ENCODE measurements at regions not wholly inside any gene's neighbourhood (a gene's known extent, or its start where the extent isn't known, plus 50 kb on each side); places are given as distances from the start of the nearest gene placed in this dataset.
A peak's percentile ranks its signal among the peaks of the same experiment; 100 is the strongest.

DNA sequence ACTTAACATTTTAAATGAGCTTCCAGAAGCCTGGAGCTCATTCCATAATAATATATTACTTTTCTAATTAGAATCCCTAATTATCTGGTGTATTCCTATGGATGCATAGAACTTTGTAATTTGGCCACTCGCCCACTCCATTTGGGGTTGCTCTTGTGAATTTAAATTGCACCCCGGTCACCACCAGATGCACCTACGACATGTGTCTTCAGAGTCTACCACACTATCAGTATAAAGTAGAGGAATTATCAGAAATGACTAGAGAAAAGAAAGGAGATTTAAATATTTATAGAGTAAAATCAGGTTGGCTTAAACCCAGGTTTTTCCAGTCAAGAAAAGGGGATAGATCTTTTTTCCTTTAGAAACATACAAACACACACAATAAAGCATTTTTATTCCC, 145.8 kb upstream of the DCN start:
- DNase-seq: no peak

DNA sequence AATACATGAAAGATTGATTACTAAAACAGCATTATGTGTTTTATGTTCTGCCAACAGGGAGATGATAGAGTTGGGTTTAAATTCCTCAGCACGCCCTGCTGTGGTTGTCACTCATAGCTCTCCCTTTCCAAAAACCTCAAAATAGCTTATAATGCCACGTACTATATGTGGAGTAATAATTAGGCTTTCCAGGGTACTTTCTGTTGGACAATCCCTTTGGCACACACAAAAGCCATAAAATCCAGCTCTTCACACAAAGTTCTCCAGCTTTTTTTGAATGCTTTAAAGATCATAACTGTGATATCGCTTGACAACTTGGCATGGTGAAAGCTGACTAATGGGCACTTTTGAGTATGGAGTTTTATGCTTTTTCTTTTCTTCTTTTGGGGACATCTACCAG, 145.3 kb upstream of the DCN start:
- DNase-seq: no peak

DNA sequence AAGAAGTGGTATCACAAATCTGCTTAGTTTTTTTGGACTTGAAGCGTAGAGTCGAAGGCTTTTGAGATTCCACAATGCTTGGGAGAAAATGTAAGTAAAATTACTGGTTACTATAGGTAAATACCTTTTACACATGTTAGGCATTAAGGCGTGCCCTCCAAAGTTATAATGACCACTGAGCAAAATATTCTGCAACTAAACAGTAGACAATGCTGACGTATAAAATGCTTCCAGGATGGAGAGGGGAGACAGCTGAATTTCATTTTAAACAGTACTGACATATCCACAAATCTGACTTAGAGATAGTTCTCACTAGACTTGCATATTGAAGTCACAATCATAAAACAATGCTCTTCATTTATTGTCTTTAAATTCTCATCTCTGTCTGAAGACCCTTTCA, 144.5 kb upstream of the DCN start:
- DNase-seq: no peak

DNA sequence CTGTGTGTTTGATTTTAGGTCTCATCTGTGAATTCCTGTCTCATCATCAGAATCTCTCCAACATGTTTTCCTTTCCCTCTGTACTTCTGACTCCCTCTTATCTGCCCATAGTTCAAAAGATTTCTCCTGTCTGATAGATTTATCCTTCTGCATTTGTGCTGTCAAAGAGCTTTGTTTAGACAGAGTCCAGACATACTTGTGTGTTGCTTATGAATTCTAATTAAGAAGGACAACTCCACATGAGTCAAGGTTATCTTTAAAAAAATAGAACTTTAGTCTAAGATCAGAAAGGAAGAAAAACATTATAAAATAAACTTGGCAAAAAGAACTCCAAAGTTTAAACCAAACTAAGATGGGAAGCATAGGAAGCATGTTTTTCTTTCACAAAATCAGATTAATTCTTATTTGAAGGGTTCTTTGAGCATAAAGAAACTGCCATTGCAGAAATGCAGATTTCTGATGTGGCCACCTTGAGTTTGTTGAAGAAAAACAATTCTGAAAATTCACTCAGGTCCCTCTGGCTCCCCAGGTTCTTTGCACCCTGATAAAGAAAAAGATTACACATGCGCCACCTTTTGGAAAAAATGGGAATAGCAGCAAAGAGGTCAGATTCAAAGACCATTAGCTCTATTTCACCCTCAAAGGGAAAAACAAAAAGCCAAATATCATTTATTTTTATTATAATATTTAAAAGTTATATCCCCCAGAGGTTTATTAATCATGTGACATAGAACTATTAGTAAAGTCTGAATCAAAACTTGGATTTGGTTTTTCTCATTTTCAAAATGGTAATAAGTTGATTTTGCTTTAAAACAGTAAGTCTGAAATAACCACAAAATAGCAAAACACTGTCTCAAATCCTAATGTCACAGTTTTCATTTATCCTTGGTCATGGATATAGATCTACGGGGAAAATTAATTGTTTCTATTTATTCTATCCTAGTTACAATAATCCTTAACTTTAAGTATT, 143.7 kb upstream of the DCN start:
- DNase-seq: peak; percentile 53

DNA sequence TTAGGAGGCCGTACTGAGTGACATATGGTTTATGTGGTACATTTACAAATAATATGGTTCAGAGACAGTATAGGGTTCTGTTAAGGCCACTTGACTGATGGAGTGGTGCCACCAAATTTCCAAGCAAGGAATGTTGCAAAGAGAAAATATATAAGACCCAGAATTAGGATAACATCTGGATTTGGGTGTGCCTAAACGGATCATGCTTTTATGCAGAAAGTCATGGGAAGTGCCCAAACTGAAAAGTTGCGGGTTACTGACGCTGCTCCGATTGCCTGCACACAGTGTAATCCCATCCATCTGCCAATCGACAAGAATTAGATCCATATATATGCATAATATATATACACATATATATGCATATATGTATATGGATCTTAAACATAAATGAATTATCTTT, 138.4 kb upstream of the DCN start:
- DNase-seq: no peak

DNA sequence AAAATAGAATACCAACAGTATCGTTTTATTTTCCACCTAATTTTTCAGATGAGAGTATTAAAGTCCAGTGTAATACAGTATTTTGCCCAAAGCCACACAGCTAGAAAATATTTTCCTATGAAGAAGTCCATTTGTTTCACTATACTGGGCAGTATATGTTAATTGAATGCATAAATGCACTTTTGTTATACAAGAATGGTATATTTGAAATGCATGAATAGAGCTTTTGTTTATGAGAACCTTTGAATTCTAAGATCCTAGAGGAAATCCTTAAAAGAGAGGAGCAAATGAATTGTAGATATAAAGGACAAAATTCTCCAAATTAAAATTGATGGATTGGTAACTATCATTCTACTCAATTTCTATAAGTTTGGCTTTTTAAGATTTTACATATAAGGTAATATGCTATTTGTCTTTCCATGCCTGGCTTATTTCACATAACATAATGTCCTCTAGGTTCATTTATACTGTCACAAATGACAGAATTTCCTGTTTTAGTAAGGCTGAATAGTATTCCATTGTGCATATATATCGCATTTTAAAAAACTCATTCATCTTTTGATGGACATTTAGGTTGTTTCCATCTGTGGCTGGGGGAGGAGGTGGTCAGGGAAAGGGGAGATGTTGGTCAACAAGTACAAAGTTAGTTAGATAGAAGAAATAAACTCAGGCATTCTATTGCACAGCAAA, 136.6 kb upstream of the DCN start:
- DNase-seq: no peak

DNA sequence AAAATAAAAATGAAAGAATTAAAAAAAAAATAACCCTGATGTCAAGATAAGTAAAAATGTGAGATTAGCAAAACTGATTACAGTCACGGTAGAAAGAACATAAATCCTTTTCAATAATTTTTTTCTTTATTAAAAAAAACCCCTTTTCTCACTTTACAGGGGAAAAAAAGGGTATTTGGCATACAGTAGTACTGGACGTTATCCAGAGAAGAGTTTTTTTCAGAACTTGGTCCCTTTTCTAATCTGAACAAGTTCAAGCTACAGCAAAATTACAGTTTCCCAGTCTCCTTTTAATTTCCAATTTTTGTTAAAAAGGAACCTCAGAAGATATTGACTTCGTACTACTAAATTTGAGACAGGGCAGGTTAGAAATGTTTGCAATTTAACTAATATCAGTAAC, 134.7 kb upstream of the DCN start:
- no peak for DNase-seq

DNA sequence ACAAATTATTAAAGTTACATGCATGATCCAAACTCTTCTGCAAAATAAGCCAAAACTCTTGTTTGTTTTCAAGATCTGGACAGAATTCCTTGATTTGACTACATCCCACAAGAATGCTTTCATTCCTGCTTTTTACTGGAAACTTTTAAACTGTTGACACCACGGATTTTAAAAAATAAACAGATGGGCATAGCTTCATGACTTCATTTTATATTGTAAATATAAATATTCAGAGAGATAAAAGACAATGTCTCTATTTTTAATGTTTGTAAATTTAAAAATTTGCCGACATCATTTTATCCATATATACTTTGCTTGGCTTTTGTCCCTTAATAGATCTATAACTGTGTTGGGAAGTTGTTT, 134.3 kb upstream of the DCN start:
- no peak for DNase-seq

DNA sequence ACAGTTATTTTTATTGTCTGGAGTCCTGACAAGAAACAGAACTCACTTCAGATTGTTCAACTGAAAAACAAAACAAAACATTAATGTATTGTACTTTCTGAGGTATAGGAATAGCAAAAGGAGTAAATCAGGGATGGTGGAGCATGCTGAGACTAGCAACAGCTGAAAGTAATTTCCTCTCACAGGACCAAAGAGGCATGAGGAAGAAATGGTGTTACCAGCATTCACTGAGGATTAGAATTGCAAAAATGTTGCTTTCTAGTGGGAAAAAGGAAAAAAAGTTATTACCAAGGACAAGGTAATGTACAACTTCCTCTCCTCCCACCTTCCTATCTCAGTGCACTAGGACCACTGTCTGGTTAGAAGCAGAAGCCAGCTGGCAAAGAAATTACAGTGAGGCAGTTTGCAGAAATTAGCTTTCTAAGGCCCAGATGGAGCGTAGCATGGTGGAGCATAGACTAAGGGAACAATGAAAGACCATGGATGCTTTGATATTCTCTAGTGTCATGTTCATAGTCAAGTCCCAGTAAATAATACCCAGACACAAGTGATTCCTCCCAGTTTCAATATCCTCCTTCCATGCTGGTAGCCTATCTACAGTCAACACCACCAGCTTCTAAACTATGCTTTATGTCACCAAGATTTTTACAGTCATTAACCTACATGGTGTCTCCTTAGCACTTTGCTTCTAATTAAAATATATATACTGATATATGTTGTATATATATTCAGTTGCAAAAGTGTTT, 133.7 kb upstream of the DCN start:
- no peak for DNase-seq

DNA sequence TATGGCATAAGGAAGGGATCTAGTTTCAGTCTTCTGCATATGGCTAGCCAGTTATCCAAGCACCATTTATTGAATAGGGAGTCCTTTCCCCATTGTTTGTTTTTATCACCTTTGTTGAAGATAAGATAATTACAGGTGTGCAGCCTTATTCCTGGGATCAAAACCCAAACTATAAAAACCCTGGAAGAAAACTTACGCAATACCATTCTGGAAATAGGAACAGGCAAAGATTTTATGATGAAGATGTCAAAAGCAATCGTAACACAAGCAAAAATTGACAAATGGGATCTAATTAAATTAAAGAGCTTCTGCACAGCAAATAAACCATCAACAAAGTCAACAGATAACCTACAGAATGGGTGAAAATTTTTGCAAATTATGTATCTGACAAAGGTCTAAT, 128.5 kb upstream of the DCN start:
- no peak for DNase-seq

DNA sequence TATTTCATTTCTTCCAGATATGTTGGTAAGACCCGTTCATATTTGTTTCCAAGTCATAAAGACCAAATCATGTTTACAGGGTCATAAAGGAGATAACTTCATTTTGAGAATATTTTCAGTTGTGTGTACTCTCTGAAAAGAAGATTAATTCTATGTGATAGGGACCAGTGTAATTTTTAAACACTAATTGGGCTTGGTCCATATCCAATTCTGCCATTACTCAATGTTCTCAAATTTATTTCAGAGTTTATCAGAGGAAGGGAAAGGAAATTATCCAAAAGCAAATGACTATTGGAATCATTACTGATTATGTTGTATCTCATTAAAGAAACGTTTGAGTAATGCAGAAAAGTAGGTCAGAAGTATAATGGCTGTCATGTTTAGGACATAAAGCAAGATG, 126.8 kb upstream of the DCN start:
- no peak for DNase-seq

DNA sequence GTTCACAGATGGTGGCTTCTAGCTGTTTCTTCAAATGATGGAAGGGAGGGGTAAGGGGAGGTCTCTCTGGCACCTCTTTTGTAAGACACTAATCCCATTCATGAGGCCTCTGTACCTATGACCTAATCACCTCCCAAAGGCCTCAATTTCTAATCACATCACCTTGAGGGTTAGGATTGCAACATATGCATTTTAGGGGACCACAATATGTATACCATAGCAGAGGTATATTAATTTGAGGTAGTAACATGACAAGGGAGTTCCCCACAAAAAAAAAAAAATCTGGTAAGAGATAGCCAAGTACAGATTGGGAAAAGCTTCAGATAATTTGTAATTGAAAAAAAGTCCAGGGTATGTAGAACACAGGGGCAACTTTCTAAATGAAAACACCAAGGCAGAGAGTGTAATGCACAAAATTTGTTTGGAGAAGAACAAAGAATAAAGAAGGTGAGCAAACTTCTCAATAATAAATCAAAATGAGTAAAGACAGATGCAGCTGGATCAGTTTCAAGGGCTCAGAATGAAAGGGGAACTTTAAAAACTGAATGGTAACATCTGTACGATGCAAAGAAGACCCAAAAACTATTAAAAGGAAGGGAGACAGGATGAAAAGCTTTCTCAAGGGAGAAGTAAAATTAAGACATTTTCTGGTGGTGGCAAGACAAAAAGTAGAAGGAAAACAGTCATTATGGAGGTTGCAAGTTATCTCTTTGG, 125.5 kb upstream of the DCN start:
- no peak for DNase-seq

DNA sequence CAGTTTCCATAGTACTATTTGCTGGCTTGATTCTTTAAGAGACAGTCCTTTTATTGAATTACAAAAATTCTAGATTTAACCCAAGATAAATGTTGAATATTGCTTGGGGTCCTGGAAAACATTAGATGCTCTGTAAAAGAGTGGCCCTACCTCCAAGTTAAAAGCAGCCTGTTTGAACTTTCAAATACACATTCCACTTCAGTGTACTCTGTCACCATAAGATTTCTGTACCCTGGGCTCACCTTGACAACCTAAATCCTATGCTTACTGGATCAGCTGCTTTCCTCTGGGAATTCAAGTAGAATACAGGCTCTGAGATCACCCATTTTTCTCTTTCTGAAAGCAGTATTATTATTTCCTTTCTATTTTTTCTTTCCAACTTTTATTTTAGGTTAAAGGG, 107.7 kb upstream of the DCN start:
- DNase-seq: no peak

DNA sequence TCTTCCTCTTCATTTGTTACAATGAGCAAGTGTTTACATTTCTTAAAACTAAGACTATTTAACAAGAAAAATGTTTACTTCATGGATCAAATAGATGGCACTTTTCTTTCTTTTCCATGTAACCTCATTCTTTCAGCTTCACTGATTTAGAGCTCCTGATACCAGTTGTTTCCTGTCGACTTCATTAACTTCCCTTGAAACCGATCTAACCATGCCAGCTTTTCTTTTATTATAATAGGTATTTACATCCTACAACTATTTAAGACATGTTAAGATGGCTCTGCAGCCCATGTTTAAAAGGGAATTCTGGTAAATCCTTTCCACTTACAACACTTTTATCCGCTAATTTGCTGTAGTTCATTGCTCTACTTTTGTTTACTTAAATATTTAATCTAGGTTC, 107.3 kb upstream of the DCN start:
- no peak for DNase-seq

DNA sequence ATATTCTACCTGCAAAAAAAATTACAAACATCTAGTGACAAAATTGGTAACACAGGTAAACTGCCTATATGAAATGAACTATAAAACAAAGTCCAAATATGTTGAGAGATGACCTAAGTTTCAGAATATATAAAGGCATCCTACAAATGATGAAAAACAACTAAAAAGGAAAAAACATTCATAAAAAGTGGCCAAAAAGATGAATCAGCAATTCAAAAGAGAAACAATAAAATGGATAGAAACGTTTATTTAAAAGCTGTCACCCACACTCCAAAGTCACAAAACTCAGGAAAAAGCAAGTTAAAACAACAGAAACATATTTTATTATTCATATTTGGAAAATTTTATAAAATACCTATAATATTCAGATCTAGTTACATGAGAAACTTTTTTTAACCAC, 106.5 kb upstream of the DCN start:
- DNase-seq: no peak

DNA sequence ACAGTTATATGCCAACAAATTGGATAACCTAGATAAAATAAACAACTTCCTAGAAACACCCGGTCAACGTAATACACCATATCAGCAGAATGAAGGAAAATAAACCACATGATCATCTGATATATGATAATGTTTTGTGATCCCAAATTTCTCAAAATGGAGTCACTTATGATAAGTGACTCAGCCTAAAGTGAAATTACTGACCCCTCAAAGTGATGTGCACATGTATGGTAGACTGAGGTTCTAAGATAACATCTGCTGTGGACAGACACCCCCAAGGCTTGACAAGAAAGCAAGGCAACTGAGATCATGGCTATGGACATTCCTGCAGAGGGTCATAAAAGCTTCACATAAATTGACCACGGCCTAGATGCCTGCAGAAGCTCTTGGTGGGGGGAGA, 105.1 kb upstream of the DCN start:
- no peak for DNase-seq

DNA sequence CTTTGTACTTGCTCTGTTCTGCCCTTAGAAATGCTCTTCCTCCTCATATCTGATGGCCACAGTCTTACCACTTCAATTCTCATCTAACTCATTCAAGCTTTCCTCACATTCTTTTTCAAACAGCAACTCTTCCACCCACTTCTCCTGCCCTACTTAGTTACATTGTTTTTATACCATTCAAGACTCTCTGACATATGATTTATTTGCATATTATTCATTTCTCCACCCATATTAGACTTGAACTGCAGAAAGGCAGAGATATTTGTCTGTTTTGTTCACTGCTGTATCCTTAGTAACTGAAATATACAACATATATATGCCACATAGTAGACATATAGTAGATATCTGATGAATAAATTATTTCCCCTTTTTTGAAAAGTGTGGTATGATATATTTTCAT, 95.5 kb upstream of the DCN start:
- no peak for DNase-seq

DNA sequence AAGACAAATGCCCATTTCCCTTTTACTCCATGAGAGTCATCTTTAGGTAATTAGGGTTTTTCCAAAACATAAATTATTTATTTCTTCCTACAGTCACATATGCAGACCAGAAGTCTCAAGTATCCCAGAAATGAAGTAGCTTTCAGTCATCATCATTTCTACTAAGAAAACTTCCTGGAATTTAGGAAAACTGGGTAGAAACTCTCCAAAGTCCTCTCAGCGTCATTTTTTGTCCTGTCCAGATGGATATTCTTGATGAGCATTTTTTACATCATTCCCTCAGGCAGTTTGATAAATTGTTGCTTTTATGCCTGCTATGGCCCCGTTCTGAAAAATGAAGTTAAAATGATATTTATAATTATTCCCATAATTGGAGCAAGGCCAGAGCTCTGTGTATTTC, 93.9 kb upstream of the DCN start:
- DNase-seq: no peak

DNA sequence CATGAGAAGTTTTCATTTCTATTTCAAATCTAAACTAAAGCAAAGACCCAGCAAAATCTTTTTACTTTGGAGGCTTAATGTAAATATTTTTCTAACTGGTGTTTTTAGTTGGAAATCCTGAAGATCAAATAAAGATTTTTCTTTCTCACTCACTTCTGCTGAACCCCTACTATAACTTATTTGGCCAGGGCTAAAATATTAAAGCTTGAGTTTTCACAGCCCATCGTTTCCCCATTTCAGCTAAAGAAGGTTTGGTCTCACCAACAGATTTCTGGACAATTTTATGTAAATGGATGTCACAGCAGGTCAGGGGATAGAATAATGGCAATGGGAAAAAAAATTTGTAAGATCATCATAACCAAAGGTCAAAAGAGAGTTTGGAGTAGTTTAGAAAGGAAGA, 92.7 kb upstream of the DCN start:
- no peak for DNase-seq

DNA sequence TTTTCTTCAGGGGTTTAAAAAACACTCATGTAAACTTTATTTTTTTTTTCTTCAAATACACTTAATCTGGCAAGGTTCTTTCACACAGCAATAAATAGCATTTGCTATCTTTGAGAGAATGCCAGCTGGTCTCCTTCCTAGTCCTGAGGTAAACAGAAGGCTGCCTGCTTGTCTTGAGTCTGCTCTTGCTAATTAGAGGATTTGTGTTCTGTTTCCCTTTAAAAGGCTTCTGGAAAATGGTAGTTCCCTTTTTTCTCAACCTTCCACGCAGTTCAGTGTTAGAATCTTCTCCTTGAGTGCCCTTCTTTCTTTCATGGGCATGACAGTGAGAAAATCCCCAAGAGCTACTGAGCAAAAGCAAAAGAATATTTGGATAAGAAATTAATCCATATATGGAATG, 92.3 kb upstream of the DCN start:
- DNase-seq: peak; percentile 5

DNA sequence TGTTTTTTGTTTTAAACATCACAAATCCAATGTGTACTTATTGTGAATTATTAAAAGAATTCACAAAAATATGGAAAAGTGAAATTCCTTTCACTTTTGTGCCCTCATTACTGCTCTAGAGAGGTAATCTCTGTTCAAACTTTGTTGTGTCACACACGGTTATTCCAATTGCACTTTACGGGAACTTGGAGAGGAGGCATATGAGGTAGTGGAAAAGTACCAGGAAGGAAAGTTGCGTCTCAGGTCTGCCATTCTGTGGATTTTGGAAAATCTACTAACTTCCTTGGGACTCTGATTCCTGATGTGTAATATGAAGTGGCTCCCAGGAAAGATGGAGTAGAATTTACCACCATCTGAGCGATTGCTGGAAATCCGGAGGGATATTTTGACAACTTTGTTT, 90.9 kb upstream of the DCN start:
- no peak for DNase-seq

DNA sequence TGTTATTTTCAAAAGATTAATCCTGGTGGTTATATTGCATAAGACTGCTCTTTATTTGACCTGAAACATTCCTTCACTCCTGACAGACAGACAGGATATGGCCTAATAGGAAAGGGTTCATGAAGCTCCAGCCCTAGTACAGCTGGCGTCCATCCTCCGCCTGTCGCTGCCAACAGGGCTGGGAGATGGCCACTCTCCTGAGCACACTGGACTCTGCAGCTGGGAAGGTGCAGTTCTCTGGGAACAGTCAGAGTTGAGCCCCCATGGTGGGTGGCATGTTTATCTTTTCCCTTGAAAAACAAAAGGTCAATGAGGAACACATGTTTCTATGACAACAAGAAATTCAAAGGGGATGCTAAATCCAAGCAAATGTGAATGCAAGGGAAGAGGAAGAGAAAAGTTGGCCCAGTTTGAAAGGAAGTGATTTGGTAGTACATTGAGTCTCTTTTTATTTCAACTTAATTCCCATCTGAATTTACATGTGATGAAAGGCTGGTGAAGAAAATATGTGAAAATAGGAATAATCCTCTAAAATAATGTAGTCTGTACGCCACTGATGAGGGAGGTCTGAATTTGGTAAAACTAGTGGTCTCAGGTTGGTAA, 89.9 kb upstream of the DCN start:
- DNase-seq: no peak

DNA sequence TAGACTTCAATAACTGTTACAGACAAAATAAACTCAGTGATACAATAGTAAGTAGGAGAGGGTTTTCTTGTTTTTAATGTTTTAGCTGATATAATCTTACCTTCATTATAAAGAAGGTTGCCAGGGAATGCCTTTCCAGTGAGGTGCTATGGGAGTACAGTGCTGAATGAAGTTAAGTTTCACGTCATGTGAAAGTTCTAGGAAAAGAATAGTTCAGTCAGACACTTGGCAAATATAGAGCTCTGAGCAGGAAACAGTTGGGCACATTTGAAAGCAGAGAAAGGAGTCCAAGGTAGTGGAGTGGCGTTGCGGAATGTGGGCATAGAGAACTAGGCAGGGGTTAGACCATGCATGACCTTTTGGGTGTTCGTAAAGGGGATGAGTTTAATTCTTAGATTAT, 88.6 kb upstream of the DCN start:
- DNase-seq: no peak

All from retina (tissue), 1 donor.